GM15510 (cell line): ENCODE measurements at regions not wholly inside any gene's neighbourhood (a gene's known extent, or its start where the extent isn't known, plus 50 kb on each side); places are given as distances from the start of the nearest gene placed in this dataset.

Experiments
- POLR2A ChIP-seq: IDR thresholded peaks from 3 replicates; pipeline ENCODE4 v1.6.1; 2011; ENCODE audit warnings: borderline replicate concordance; ENCODE audit not compliant: insufficient read length; ENCODE audit errors: extremely low read depth

DNA sequence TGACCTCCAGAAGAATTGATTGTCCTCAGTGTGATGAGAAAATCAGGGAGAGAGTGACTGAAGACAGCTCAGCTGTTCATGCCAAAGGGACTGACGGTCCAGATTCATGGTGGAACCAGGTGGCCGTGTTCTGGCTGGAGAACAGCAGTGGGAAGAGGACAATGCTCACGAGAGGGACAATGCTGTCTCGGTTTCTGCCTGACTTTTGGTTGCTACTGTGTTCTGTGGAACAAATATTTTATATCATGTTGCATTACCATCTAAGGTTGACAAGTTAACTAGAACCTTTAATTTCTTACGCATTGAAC lies 58.0 kb upstream of the ULK4 start:
- TF ChIP-seq POLR2A: no peak

DNA sequence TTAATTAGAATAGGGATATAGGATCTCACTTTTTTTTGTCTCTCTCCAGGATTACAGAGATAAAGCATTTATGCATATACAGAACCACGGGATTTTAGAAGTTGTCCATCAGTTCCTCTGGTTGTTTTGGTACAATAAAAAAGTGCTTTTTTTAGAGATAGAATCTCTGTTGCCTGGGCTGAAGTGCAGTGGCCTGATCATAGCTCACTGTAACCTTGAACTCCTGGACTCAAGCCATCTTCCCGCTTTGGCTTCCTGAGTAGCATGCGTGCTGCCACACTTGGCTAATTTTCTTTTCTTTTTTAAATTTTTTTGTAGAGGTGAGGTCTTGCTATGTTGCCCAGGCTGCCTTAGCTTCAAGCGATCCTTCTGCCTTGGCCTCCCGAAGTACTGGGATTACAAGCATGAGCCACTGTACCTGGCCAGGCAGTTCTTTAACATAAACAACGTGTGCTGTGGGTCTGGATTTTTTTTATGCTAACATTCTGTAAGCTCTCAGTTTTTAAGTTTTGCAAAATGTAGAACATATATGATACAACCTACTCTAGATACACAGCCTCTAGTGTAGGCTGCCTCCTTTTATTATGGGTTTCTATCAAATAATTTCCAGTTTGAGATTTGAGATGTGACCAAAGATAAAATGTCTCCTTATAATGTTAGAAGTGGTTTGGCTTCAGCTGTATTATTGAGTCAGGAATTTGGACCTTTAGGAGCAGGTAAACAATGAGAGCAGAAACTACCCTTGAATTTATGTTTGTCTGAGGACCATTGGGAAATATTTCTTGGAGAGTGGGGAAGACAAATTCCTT lies 57.4 kb upstream of the ULK4 start:
- no peak for TF ChIP-seq POLR2A

DNA sequence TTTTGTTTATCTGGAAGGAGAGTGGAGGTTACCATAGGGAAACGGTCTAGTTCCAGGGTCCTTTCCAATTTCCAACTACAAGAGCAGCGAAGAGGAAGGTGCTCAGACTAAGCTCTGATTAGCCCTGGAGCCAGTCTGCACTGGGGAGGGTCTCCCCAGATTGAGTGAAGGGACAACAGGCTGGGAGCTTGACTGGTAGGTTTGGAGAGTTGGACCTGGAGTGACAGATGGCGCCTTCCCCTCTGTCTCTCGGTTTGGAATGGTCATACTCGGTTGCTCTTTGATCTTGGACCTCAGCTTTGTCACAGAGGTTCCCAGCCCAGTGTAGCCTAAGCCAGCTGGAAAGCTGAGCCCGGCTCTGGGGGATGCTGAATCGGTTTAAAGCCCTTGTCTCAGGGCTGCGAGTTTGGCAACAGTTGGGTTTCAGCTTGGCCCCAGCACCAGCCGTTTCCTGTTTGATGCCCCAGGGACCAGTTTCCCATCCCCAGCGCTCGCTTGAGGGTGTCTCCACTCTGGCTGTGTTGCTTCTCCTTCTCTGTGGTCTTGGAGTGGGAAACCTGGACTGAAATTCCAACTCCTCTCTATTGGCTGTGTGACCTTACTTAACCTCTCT lies 53.1 kb upstream of the ULK4 start:
- no peak for TF ChIP-seq POLR2A

DNA sequence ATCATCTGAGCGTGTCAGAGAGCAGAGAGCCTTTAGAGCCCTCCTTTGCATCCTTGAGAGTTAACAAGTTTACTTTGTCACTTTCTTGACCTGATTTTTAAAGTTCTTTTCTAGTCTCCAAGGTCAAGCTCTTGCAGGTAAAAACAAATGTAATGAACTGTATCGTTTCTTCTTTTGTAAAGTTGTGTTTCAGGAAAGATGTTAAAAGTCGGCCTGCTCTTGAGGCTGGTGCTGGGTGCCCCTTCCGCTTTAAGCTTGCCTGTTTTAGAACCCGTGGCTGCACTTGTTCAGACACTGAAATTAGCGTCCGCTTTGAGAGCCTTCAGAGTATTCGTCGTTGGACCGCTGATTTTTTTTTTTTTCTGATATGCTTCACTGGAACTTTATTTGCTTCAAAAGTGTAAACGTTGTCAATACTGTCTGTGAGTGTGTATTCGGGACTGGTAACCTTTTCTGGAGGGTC lies 52.6 kb upstream of the ULK4 start:
- TF ChIP-seq POLR2A: no peak

DNA sequence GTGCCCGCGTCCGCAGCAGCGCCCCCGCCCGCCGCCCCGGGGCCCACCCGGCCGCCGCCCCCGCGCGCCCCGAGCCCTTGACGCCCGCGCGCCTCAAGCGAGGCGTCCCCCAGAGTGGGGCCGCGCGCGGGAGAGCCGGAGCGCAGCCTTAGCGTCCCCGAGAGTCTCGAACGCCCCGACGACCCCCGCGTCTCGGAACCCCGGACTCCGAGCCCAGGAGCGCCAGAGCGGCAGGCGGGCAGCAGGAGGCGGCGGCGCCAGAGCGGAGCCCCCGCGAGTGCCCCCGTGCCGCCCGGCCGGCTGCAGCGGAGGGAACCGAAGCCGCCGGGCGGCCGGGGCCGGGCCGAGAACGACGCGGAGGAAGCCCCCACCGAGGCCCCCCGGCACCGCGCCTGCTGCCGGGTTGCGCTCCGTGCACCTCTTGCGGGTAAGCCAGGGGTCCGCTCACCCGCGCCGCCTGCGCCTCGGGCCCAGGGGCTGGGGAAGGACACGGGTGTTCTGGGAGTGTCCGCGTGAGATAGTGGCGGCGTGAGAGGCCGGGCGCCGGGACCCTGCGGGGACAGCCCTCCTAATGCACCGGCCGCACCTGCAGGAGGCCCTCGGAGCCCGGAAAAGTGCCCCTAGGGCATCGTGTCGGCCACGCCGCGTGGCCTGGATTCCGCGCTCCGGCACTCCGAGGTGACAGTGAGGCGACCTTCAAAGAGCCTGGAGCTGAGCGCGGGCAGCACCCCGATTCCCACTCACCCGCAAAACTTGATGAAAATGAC lies 52.0 kb upstream of the ULK4 start:
- TF ChIP-seq POLR2A: peak; percentile 16

DNA sequence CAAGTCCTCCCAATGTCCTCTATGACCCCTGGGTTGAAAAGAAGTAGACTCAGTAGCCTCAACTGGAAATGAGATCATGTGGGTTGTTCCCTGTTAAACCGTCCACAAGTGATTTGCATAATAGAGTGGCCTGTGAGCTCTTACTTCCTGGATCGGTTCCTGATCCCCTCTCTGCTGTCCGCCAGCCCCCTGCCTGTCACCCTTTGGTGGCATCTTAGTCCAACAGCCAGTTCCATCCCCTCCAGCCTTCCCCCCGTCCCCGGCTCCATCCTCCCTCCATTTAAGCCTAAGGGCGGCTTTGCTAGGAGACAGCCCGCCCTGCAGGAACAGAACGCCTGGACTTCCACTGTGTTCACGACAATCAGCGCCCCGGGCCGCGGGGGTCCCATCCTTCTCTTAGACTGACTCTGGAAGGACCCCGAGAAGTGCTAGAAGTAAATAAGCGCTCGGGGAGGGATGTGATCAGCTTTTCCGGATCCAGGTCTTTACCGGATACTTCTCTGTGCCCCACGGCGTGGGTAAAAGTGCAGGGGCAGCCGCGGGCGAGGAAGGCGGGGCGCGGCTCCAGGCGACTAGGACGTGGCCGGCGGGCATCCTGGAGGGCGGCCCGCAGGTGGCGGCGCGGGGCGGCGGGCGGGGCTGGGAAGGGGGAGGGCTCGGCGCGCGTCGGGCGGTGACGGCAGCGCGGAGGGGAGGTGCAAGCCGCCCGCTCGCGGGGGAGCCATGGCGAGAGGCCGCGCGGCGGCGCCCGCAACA lies 51.2 kb upstream of the ULK4 start:
- peak; percentile 62 for TF ChIP-seq POLR2A

DNA sequence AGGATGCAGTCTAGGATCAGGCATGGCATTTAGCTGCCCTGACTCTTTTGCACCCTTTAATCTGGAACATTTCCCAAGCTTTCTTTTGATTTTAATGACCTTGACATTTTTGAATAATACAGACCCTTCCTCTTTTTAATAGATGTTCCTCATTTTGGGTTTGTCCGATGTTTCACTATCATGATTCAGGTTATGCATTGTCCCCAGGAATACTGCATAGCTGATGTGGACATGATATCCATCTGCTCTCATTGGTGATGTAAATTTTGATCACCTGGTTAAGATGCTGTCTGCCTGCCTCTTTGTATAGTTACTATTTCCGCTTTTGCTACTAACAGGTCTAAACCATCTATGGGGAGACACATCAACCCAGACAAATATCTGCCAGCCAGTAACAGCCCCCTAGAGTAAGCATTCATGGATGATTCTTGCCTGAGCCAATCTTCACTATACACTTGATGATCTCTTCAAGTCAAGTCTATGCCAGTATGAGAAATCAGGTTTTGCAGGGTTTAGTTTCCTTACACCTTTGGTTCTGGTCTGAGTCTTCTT lies 50.6 kb upstream of the ULK4 start:
- TF ChIP-seq POLR2A: no peak
